ENCODE measurements at regions not wholly inside any gene's neighbourhood (a gene's known extent, or its start where the extent isn't known, plus 50 kb on each side); places are given as distances from the start of the nearest gene placed in this dataset.

DNA sequence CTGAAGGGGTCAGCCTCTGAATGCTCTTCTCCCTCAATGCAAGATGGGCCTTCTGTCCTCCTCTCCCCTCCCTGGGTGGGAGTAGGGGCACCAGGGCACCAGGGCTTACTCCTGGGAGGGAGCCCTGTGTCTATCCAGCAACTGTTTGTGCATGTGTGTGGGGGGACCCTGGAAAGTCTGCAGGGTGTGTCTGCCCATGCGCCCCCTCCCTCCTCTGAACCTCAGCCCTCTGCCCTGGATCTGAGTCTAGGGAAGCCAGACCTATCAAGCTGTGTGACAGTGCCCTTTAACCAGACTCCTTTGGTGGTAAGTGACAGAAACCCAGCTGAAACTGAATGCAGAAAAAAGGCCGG, 213.3 kb upstream of the ZNF536 start:
- Histone ChIP-seq H3K79me1 (ENCODE audit: low read depth in 1 of 2, low read length in 2 of 2) (no peaks in the 10 kb centered on the region), H3K9ac (ENCODE audit: low read depth, low read length) (no peak overlapping the region), H3K23ac (ENCODE audit: low read depth, low read length) (no peak overlapping the region), H3K27me3 (ENCODE audit: control insufficient read depth, insufficient read depth, low read length) (no peaks in the 10 kb centered on the region), H3K4ac (ENCODE audit: low read depth, low read length) (no peak overlapping the region), H2BK15ac (ENCODE audit: low read depth, low read length) (no peak overlapping the region), H2BK120ac (ENCODE audit: low read depth, low read length) (no peak overlapping the region), H3K27ac (ENCODE audit: insufficient read depth, low read length) (no peak overlapping the region), H4K5ac (ENCODE audit: low read depth, low read length) (no peak overlapping the region), H2BK5ac (ENCODE audit: low read depth, low read length, poor library complexity, severe bottlenecking) (no peak overlapping the region), H3K4me2 (ENCODE audit: low read depth, low read length) (no peak overlapping the region), H4K8ac (ENCODE audit: low read depth in 2 of 2, low read length in 2 of 2) (no peak overlapping the region), H4K91ac (ENCODE audit: insufficient read depth, low read depth, low read length) (no peak overlapping the region), H3K14ac (replicated peaks; ENCODE audit: low read depth, low read length) (no peak overlapping the region), H3K56ac (ENCODE audit: extremely low read depth, insufficient read depth, low read length) (no peak overlapping the region), H2AK9ac (replicated peaks; ENCODE audit: low read depth, low read length, poor library complexity) (no peak overlapping the region), H3K4me1 (ENCODE audit: control insufficient read depth, insufficient read depth, low read length) (no peaks in the 10 kb centered on the region), H2BK20ac (ENCODE audit: low read depth, low read length) (no peak overlapping the region), H2AK5ac (ENCODE audit: low read depth, low read length) (no peak overlapping the region), H3K4me3 (ENCODE audit: insufficient read depth, low read depth, low read length) (no peak overlapping the region), H3K9me1 (ENCODE audit: insufficient read depth, low read length) (no peaks in the 10 kb centered on the region), H3K9me3 (ENCODE audit: control insufficient read depth, insufficient read depth, low read length) (peaks cover 22% of the 10 kb centered on the region), H3K18ac (ENCODE audit: low read depth, low read length) (no peak overlapping the region), H3K36me3 (ENCODE audit: control insufficient read depth, insufficient read depth, low read length) (no peaks in the 10 kb centered on the region), H2AFZ (replicated peaks; ENCODE audit: low read length, poor library complexity) (no peak overlapping the region), H4K20me1 (ENCODE audit: insufficient read depth, low read length) (no peaks in the 10 kb centered on the region)
- ATAC-seq (ENCODE audit: low read depth) = no peak
- WGBS, 2 experiments (ENCODE audit: extremely low coverage in 2 of 2, insufficient read length in 1 of 2) = 57% methylated on average over 1 of the region's 2 CpGs; no CpG with 5 or more reads in 1 of the 2 experiments
- in situ Hi-C loops (cut with MboI; ENCODE audit: low sequenced_read_pairs) = no loop called here
- DNase-seq = no peak
- CTCF ChIA-PET = no interaction called here
- BruUV-seq (replicated peaks) = no TSS peak
- POLR2A ChIA-PET (ENCODE audit: unreplicated experiment) = no interaction called here
- intact Hi-C loops (cut with micrococcal nuclease) = no loop called here
- TF ChIP-seq MAFK (IDR thresholded peaks at IDR 0.05; ENCODE audit: low read depth, low read length) (no peak), SMC3 (IDR thresholded peaks at IDR 0.05; ENCODE audit: low read depth, low read length) (no peak), BHLHE40 (IDR thresholded peaks at IDR 0.05; ENCODE audit: low read depth, low read length) (no peak), CTCF (conservative IDR thresholded peaks at IDR 0.05; ENCODE audit: low read depth, low read length) (no peak), USF2 (IDR thresholded peaks at IDR 0.05; ENCODE audit: low read depth, low read length) (no peak), RFX5 (IDR thresholded peaks at IDR 0.05; ENCODE audit: low read depth, low read length) (no peak), ELK1 (IDR thresholded peaks at IDR 0.05; ENCODE audit: borderline replicate concordance, low read depth, low read length) (no peak), RCOR1 (IDR thresholded peaks at IDR 0.05; ENCODE audit: insufficient replicate concordance, low read length) (no peak), MAZ (IDR thresholded peaks at IDR 0.05; ENCODE audit: borderline replicate concordance, low read depth, low read length) (no peak), CEBPB (IDR thresholded peaks at IDR 0.05; ENCODE audit: low read depth, low read length) (no peak)
- dilution Hi-C loops (cut with HindIII; ENCODE audit: low sequenced_read_pairs, unreplicated experiment) = no loop called here

Measured in IMR-90 (cell line).